Astrocyte (in vitro differentiated cells and primary cell): ENCODE measurements at regions not wholly inside any gene's neighbourhood (a gene's known extent, or its start where the extent isn't known, plus 50 kb on each side); places are given as distances from the start of the nearest gene placed in this dataset.

Experiments
- DNase-seq: peaks from one replicate; pipeline ENCODE4 v3.0.0-alpha.2; 2010; ENCODE audit warnings: low read depth
- FAIRE-seq: peaks from 2 replicates; lab custom pipeline; 2011; peaks lifted over from hg19 to GRCh38; lab: Jason Lieb, UNC
- H2AFZ ChIP-seq: 2 replicates; pipeline ENCODE4 v1.6.0; 2012; ENCODE audit warnings: low read depth, low read length, inconsistent platforms
- H3K27ac ChIP-seq: 2 replicates; pipeline ENCODE4 v1.5.1; 2011; ENCODE audit warnings: low read depth, low read length, inconsistent platforms
- H3K27me3 ChIP-seq: 2 replicates; pipeline ENCODE4 v1.6.0; 2011; ENCODE audit warnings: low read length, inconsistent platforms; ENCODE audit not compliant: insufficient read depth
- H3K36me3 ChIP-seq: 2 replicates; pipeline ENCODE4 v1.5.1; 2011; ENCODE audit warnings: low read length, inconsistent platforms; ENCODE audit not compliant: insufficient read depth
- H3K4me1 ChIP-seq: 2 replicates; pipeline ENCODE4 v1.5.1; 2011; ENCODE audit warnings: low read length, inconsistent platforms; ENCODE audit not compliant: insufficient read depth
- H3K4me2 ChIP-seq: 2 replicates; pipeline ENCODE4 v1.6.0; 2012; ENCODE audit warnings: low read length, inconsistent platforms
- H3K4me3 ChIP-seq: 2 replicates; pipeline ENCODE4 v1.5.1; 2011; ENCODE audit warnings: low read depth, mild to moderate bottlenecking, low read length, inconsistent platforms; ENCODE audit not compliant: insufficient read depth
- H3K79me2 ChIP-seq: 2 replicates; pipeline ENCODE4 v1.6.0; 2012; ENCODE audit warnings: mild to moderate bottlenecking, low read length, inconsistent platforms; ENCODE audit not compliant: insufficient read depth
- H3K9ac ChIP-seq: 2 replicates; pipeline ENCODE4 v1.6.0; 2012; ENCODE audit warnings: mild to moderate bottlenecking, low read length, inconsistent platforms
- H3K9me3 ChIP-seq: 2 replicates; pipeline ENCODE4 v1.5.1; 2012; ENCODE audit warnings: low read depth, mild to moderate bottlenecking, low read length, inconsistent platforms; ENCODE audit not compliant: insufficient read depth
- H4K20me1 ChIP-seq: 2 replicates; pipeline ENCODE4 v1.6.0; 2012; ENCODE audit warnings: low read length, inconsistent platforms; ENCODE audit not compliant: insufficient read depth
- H3K27ac Mint-ChIP-seq: one replicate; pipeline ENCODE4 v1.8.0; 2021; ENCODE audit warnings: mild to moderate bottlenecking, mixed read lengths; ENCODE audit not compliant: unreplicated experiment
- H3K27me3 Mint-ChIP-seq: one replicate; pipeline ENCODE4 v1.8.0; 2021; ENCODE audit warnings: low read depth, mixed read lengths; ENCODE audit not compliant: unreplicated experiment
- H3K36me3 Mint-ChIP-seq: one replicate; pipeline ENCODE4 v1.8.0; 2021; ENCODE audit warnings: low read depth, mixed read lengths; ENCODE audit not compliant: unreplicated experiment
- H3K4me1 Mint-ChIP-seq: one replicate; pipeline ENCODE4 v1.8.0; 2021; ENCODE audit warnings: low read depth, mixed read lengths; ENCODE audit not compliant: unreplicated experiment
- H3K4me3 Mint-ChIP-seq: one replicate; pipeline ENCODE4 v1.8.0; 2021; ENCODE audit warnings: mild to moderate bottlenecking, moderate library complexity, mixed read lengths; ENCODE audit not compliant: unreplicated experiment
- H3K9me3 Mint-ChIP-seq: one replicate; pipeline ENCODE4 v1.8.0; 2021; ENCODE audit warnings: mild to moderate bottlenecking, mixed read lengths; ENCODE audit not compliant: unreplicated experiment
- EZH2 ChIP-seq: IDR thresholded peaks from 2 replicates; pipeline ENCODE4 v1.6.1; 2012; ENCODE audit warnings: mild to moderate bottlenecking, low read length, inconsistent platforms; ENCODE audit not compliant: insufficient read depth
- TF ChIP-seq, protein P1 (sequence below): IDR thresholded peaks from 2 replicates; pipeline ENCODE4 v1.5.1; 2011; ENCODE audit warnings: low read depth, mild to moderate bottlenecking, inconsistent platforms, low read length, moderate library complexity; ENCODE audit not compliant: insufficient read depth

- H3K4me3 Mint-ChIP-seq, result no peak overlapping the region
- H3K79me2 ChIP-seq, result no peaks in the 10 kb centered on the region
- peaks cover 2% of the 10 kb centered on the region for H3K9me3 Mint-ChIP-seq
- no peak overlapping the region for H3K27ac Mint-ChIP-seq
- no peaks in the 10 kb centered on the region for H3K27me3 Mint-ChIP-seq
- H3K27me3 ChIP-seq, result no peaks in the 10 kb centered on the region
- H3K9ac ChIP-seq, result no peak overlapping the region
- TF ChIP-seq, protein P1, sequence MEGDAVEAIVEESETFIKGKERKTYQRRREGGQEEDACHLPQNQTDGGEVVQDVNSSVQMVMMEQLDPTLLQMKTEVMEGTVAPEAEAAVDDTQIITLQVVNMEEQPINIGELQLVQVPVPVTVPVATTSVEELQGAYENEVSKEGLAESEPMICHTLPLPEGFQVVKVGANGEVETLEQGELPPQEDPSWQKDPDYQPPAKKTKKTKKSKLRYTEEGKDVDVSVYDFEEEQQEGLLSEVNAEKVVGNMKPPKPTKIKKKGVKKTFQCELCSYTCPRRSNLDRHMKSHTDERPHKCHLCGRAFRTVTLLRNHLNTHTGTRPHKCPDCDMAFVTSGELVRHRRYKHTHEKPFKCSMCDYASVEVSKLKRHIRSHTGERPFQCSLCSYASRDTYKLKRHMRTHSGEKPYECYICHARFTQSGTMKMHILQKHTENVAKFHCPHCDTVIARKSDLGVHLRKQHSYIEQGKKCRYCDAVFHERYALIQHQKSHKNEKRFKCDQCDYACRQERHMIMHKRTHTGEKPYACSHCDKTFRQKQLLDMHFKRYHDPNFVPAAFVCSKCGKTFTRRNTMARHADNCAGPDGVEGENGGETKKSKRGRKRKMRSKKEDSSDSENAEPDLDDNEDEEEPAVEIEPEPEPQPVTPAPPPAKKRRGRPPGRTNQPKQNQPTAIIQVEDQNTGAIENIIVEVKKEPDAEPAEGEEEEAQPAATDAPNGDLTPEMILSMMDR, result no peak
- no peak for TF ChIP-seq EZH2
- no peak overlapping the region for H3K4me3 ChIP-seq
- no peaks in the 10 kb centered on the region for H4K20me1 ChIP-seq
- H3K36me3 Mint-ChIP-seq, result no peaks in the 10 kb centered on the region
- no peak overlapping the region for H3K27ac ChIP-seq
- H3K4me1 ChIP-seq, result peaks cover 3% of the 10 kb centered on the region
- no peak for DNase-seq
- no peaks in the 10 kb centered on the region for H3K36me3 ChIP-seq
- no peak overlapping the region for H3K4me2 ChIP-seq
- no peaks in the 10 kb centered on the region for H3K9me3 ChIP-seq
- H2AFZ ChIP-seq, result no peak overlapping the region
- no peak for FAIRE-seq
- no peaks in the 10 kb centered on the region for H3K4me1 Mint-ChIP-seq
Measured at GRCh38 chr3:177437513-177438337, 240.4 kb upstream of the TBL1XR1 start.

- Histone ChIP-seq H3K36me3 (no peaks in the 10 kb centered on the region), H3K4me2 (no peak overlapping the region), H3K4me1 (peaks cover 8% of the 10 kb centered on the region), H3K9ac (no peak overlapping the region), H3K4me3 (no peak overlapping the region), H2AFZ (no peak overlapping the region), H3K27me3 (no peaks in the 10 kb centered on the region), H3K9me3 (no peaks in the 10 kb centered on the region), H3K79me2 (no peaks in the 10 kb centered on the region), H4K20me1 (no peaks in the 10 kb centered on the region), H3K27ac (no peak overlapping the region)
- no peak for TF ChIP-seq EZH2
- TF ChIP-seq, protein P1, result no peak
- Mint-ChIP-seq H3K4me1 (peaks cover 4% of the 10 kb centered on the region), H3K27ac (no peak overlapping the region), H3K9me3 (no peaks in the 10 kb centered on the region), H3K27me3 (no peaks in the 10 kb centered on the region), H3K4me3 (no peak overlapping the region), H3K36me3 (no peaks in the 10 kb centered on the region)
- DNase-seq, result no peak
- no peak for FAIRE-seq
Measured at GRCh38 chr3:177438596-177439220, 241.4 kb upstream of the TBL1XR1 start.
